ENCODE measurements at regions not wholly inside any gene's neighbourhood (a gene's known extent, or its start where the extent isn't known, plus 50 kb on each side); places are given as distances from the start of the nearest gene placed in this dataset.

- Mint-ChIP-seq H3K4me1 (ENCODE audit: low read depth) (no peaks in the 10 kb centered on the region), H3K4me3 (ENCODE audit: unreplicated experiment) (no peak overlapping the region), H3K27me3 (ENCODE audit: low read depth) (no peaks in the 10 kb centered on the region), H3K36me3 (ENCODE audit: low read depth) (no peaks in the 10 kb centered on the region), H3K27ac (ENCODE audit: unreplicated experiment) (no peak overlapping the region), H3K9me3 (ENCODE audit: low read depth) (peaks cover 15% of the 10 kb centered on the region)
- DNase-seq (ENCODE audit: low spot score), result no peak
- no peak for TF ChIP-seq CTCF (IDR thresholded peaks at IDR 0.05)
Observed at GRCh38 chr19:31759359-31759758, 410.1 kb upstream of the TSHZ3 start.

GRCh38 chr19:31761281-31761913 lies 412.2 kb upstream of the TSHZ3 start:
- no peak for TF ChIP-seq CTCF (IDR thresholded peaks at IDR 0.05)
- no peaks in the 10 kb centered on the region for H3K36me3 Mint-ChIP-seq (ENCODE audit: low read depth)
- H3K4me1 Mint-ChIP-seq (ENCODE audit: low read depth), result no peaks in the 10 kb centered on the region
- H3K27me3 Mint-ChIP-seq (ENCODE audit: low read depth), result no peaks in the 10 kb centered on the region
- DNase-seq (ENCODE audit: low spot score), result no peak
- H3K9me3 Mint-ChIP-seq (ENCODE audit: low read depth), result peaks cover 27% of the 10 kb centered on the region
- H3K4me3 Mint-ChIP-seq (ENCODE audit: unreplicated experiment), result no peak overlapping the region
- H3K27ac Mint-ChIP-seq (ENCODE audit: unreplicated experiment), result no peak overlapping the region

GRCh38 chr19:31770223-31770622 lies 421.0 kb upstream of the TSHZ3 start:
- DNase-seq (ENCODE audit: low spot score), result no peak
- Mint-ChIP-seq H3K36me3 (ENCODE audit: low read depth) (no peaks in the 10 kb centered on the region), H3K4me3 (ENCODE audit: unreplicated experiment) (no peak overlapping the region), H3K27me3 (ENCODE audit: low read depth) (no peaks in the 10 kb centered on the region), H3K27ac (ENCODE audit: unreplicated experiment) (no peak overlapping the region), H3K4me1 (ENCODE audit: low read depth) (no peaks in the 10 kb centered on the region), H3K9me3 (ENCODE audit: low read depth) (peaks cover 15% of the 10 kb centered on the region)
- TF ChIP-seq CTCF (IDR thresholded peaks at IDR 0.05), result no peak

GRCh38 chr19:31772915-31773314 lies 423.7 kb upstream of the TSHZ3 start:
- no peak for DNase-seq (ENCODE audit: low spot score)
- no peaks in the 10 kb centered on the region for H3K4me1 Mint-ChIP-seq (ENCODE audit: low read depth)
- no peak for TF ChIP-seq CTCF (IDR thresholded peaks at IDR 0.05)
- no peaks in the 10 kb centered on the region for H3K27me3 Mint-ChIP-seq (ENCODE audit: low read depth)
- H3K36me3 Mint-ChIP-seq (ENCODE audit: low read depth), result no peaks in the 10 kb centered on the region
- peaks cover 10% of the 10 kb centered on the region for H3K9me3 Mint-ChIP-seq (ENCODE audit: low read depth)
- H3K4me3 Mint-ChIP-seq (ENCODE audit: unreplicated experiment), result no peak overlapping the region
- no peak overlapping the region for H3K27ac Mint-ChIP-seq (ENCODE audit: unreplicated experiment)

GRCh38 chr19:31781542-31781941 lies 432.3 kb upstream of the TSHZ3 start:
- no peaks in the 10 kb centered on the region for H3K36me3 Mint-ChIP-seq (ENCODE audit: low read depth)
- H3K27ac Mint-ChIP-seq (ENCODE audit: unreplicated experiment), result no peak overlapping the region
- TF ChIP-seq CTCF (IDR thresholded peaks at IDR 0.05), result no peak
- H3K27me3 Mint-ChIP-seq (ENCODE audit: low read depth), result no peaks in the 10 kb centered on the region
- no peak overlapping the region for H3K4me3 Mint-ChIP-seq (ENCODE audit: unreplicated experiment)
- peaks cover 19% of the 10 kb centered on the region for H3K9me3 Mint-ChIP-seq (ENCODE audit: low read depth)
- H3K4me1 Mint-ChIP-seq (ENCODE audit: low read depth), result no peaks in the 10 kb centered on the region
- no peak for DNase-seq (ENCODE audit: low spot score)

Data from chondrocyte (in vitro differentiated cells).